LNCaP clone FGC (cell line): ENCODE measurements at regions not wholly inside any gene's neighbourhood (a gene's known extent, or its start where the extent isn't known, plus 50 kb on each side); places are given as distances from the start of the nearest gene placed in this dataset.

Experiments used
- DNase-seq: peaks from one replicate; pipeline ENCODE4 v3.0.0-alpha.2; 2011; ENCODE audit warnings: low read depth
- H3K4me3 ChIP-seq: 2 replicates; pipeline ENCODE4 v1.5.1; 2011; ENCODE audit warnings: mild to moderate bottlenecking, low read depth, low read length, control low read depth
- TF ChIP-seq, protein P1 (sequence below): IDR thresholded peaks from 2 replicates; pipeline ENCODE4 v1.5.1; 2012; ENCODE audit warnings: mild to moderate bottlenecking; ENCODE audit not compliant: control insufficient read depth, insufficient read depth; ENCODE audit errors: extremely low read depth

DNA sequence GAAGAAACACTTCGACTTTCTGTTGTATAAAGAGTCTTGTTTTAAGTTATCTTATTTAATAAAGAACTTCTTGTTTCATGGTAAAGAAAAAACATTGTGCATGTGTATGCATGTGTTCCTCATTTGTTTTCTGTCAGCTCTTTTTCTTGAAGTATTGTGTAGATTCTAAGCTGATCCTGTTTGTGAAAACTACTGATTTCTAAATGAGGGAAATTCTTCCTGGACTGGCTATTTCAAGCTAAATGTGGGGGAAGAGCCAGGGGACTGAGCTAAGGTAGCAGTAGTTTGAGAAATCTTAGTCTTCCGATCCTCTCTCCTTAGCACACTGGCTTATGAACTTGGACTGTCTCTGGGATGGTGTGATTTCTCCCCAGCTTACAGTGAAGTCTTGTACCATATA is 56.4 kb upstream of the RBMS1 start:
- no peak overlapping the region for H3K4me3 ChIP-seq
- TF ChIP-seq, protein P1, sequence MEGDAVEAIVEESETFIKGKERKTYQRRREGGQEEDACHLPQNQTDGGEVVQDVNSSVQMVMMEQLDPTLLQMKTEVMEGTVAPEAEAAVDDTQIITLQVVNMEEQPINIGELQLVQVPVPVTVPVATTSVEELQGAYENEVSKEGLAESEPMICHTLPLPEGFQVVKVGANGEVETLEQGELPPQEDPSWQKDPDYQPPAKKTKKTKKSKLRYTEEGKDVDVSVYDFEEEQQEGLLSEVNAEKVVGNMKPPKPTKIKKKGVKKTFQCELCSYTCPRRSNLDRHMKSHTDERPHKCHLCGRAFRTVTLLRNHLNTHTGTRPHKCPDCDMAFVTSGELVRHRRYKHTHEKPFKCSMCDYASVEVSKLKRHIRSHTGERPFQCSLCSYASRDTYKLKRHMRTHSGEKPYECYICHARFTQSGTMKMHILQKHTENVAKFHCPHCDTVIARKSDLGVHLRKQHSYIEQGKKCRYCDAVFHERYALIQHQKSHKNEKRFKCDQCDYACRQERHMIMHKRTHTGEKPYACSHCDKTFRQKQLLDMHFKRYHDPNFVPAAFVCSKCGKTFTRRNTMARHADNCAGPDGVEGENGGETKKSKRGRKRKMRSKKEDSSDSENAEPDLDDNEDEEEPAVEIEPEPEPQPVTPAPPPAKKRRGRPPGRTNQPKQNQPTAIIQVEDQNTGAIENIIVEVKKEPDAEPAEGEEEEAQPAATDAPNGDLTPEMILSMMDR: no peak
- DNase-seq: no peak

DNA sequence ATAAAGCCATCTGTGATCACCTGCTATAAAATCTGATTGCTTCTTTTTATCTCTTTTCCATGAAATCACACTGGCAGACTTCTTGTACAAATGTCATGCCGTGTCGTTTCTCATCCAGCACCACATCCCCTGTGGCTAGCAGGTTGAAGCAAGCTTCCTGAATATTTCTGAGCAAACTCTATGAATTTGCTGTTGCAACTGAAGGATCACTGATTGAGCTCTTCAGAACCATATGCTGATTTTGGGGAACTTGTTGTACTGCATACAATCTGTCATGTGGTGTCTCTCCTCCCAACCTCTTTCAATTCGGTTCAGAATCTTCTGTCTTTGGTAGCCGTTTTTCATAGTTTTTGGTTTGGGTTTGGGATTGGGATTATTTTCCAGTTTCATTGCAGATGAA is 57.7 kb upstream of the RBMS1 start:
- no peak overlapping the region for H3K4me3 ChIP-seq
- TF ChIP-seq, protein P1: no peak
- DNase-seq: no peak

DNA sequence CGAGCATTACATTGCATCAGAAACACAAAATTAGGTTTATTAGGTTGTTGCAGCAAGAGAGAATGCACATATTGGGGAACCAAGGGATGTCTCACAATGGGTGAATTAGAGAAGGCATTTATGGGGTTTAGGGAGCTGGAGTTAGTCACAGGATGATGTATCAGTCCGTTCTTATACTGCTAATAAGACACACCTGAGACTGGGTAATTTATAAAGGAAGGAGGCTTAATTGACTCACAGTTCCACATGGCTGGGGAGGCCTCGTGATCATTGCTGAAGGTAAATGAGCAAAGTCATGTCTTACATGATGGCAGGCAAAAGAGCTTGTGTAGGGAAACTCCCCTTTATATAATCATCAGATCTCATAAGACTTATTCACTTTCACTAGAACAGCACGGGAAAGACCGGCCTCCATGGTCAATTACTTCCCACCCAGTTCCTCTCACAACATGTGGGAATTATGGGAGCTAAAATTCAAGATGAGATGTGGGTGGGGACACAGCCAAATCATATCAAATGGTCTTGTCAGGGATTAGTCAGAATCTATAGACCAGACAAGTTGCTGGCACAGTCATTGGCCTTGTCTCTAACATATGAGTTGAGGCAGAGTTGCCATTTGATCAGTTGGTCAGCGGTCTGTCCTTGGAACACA is 61.9 kb upstream of the RBMS1 start:
- no peak overlapping the region for H3K4me3 ChIP-seq
- DNase-seq: no peak
- TF ChIP-seq, protein P1: no peak

DNA sequence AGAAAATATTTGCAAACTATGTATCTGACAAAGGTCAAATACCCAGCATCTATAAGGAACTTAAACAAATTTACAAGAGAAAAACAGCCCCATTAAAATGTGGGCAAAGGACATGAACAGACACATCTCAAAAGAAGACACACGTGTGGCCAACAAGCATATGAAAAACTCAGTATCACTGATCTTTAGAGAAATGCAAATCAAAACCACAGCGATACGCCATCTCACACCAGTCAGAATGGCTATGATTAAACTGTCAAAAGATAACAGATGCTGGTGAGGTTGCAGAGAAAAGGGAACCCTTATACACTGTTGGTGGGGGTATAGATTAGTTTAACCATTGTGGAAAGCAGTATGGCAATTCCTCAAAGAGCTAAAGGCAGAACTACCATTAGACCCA is 64.3 kb upstream of the RBMS1 start:
- TF ChIP-seq, protein P1: no peak
- no peak for DNase-seq
- H3K4me3 ChIP-seq: no peak overlapping the region

DNA sequence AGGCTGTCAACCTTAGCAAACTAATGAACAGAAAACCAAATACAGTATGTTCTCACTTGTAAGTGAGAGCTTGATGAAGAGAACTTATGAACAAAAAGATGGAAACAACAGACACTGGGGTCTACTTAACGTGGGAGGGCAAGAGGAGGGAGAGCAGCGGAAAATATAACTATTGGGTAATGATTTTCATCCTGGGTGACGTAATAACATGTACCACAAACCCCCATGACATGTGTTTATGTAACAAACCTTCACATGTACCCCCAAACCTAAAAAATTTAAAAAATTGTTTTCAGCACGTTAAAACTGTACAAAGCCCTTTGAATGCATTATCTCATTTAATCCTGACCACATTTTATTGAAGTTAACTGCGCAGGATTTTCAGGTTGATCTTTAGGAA is 64.9 kb upstream of the RBMS1 start:
- DNase-seq: no peak
- no peak overlapping the region for H3K4me3 ChIP-seq
- TF ChIP-seq, protein P1: no peak

DNA sequence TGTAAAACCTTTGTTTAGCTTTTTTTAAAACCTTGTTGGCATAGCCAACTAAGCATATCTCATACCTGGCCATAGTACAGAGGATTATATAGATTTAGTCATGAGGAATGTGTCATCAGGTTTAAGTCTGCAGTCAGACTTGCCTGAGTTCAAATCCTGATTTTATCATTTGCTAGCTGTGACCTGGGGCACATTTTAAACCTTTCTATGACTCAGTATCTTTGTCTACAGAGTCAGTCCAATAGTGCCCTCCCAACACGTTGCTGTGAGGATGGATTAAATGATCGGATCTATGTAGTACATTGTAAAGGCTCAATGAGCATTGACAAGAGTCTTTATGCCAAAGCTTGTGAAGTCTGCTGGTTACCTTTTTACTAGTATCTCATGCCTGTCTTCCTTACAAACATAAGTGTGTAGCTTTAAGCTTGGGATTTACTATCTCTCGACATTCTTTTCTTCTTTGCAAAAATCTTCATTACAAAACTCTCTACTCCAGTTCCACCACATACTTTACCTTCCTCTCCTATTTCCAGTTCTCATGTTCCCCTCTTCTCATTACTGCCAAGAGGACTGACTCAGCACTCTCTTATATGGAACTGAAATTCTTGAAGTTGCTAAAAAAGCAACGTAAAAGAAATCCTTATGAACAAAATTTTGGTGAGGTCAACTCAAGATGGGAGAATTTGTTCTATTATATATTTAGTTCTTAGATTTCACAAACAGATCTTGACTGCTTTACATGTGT is 68.1 kb upstream of the RBMS1 start:
- TF ChIP-seq, protein P1: no peak
- no peak for DNase-seq
- H3K4me3 ChIP-seq: no peak overlapping the region

DNA sequence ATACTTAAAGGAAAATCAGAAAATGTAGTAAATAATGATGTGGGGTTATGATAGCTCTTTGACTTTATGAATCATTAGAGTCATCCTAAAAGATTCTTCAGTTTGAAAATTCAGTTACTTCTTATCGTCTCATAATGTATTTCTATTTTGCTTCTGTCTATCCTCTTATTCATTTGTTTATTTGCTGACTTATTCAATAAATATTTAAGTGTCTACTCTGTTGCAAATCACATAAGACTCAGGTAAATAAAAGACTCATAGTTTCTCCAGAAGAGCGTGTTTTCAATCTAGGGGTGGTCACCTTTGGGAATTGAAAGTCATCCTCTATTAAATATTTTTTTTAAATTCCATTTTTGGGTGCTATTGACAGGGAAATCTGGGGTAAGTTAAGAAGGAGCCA is 69.1 kb upstream of the RBMS1 start:
- H3K4me3 ChIP-seq: no peak overlapping the region
- no peak for DNase-seq
- TF ChIP-seq, protein P1: no peak
